ENCODE measurements at regions not wholly inside any gene's neighbourhood (a gene's known extent, or its start where the extent isn't known, plus 50 kb on each side); places are given as distances from the start of the nearest gene placed in this dataset.
A peak's percentile ranks its signal among the peaks of the same experiment; 100 is the strongest.

GRCh38 chr1:167159782-167160181 is 60.9 kb upstream of the POU2F1 start:
- H3K4me3 ChIP-seq (ENCODE audit: severe bottlenecking) = no peak overlapping the region
- no peaks in the 10 kb centered on the region for H3K27me3 ChIP-seq (ENCODE audit: insufficient read depth, poor library complexity, severe bottlenecking)
- H3K36me3 ChIP-seq (ENCODE audit: low read depth) = no peaks in the 10 kb centered on the region
- TF ChIP-seq, protein P1, sequence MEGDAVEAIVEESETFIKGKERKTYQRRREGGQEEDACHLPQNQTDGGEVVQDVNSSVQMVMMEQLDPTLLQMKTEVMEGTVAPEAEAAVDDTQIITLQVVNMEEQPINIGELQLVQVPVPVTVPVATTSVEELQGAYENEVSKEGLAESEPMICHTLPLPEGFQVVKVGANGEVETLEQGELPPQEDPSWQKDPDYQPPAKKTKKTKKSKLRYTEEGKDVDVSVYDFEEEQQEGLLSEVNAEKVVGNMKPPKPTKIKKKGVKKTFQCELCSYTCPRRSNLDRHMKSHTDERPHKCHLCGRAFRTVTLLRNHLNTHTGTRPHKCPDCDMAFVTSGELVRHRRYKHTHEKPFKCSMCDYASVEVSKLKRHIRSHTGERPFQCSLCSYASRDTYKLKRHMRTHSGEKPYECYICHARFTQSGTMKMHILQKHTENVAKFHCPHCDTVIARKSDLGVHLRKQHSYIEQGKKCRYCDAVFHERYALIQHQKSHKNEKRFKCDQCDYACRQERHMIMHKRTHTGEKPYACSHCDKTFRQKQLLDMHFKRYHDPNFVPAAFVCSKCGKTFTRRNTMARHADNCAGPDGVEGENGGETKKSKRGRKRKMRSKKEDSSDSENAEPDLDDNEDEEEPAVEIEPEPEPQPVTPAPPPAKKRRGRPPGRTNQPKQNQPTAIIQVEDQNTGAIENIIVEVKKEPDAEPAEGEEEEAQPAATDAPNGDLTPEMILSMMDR (IDR thresholded peaks at IDR 0.05; ENCODE audit: poor library complexity, severe bottlenecking) = no peak
- no peaks in the 10 kb centered on the region for H3K9me3 ChIP-seq (ENCODE audit: severe bottlenecking)
- DNase-seq (ENCODE audit: low spot score) (no peak), ATAC-seq (ENCODE audit: low read depth) (no peak)
- no peak overlapping the region for H3K27ac ChIP-seq (ENCODE audit: poor library complexity, severe bottlenecking)
- peaks cover 13% of the 10 kb centered on the region for H3K4me1 ChIP-seq (ENCODE audit: insufficient read depth, poor library complexity, severe bottlenecking)

GRCh38 chr1:167161242-167161641 is 59.4 kb upstream of the POU2F1 start:
- DNase-seq (ENCODE audit: low spot score) (no peak), ATAC-seq (ENCODE audit: low read depth) (peak; percentile 67)
- H3K9me3 ChIP-seq (ENCODE audit: severe bottlenecking) = no peaks in the 10 kb centered on the region
- no peak overlapping the region for H3K27ac ChIP-seq (ENCODE audit: poor library complexity, severe bottlenecking)
- no peaks in the 10 kb centered on the region for H3K36me3 ChIP-seq (ENCODE audit: low read depth)
- TF ChIP-seq, protein P1 (IDR thresholded peaks at IDR 0.05; ENCODE audit: poor library complexity, severe bottlenecking) = no peak
- H3K27me3 ChIP-seq (ENCODE audit: insufficient read depth, poor library complexity, severe bottlenecking) = no peaks in the 10 kb centered on the region
- H3K4me3 ChIP-seq (ENCODE audit: severe bottlenecking) = no peak overlapping the region
- H3K4me1 ChIP-seq (ENCODE audit: insufficient read depth, poor library complexity, severe bottlenecking) = peaks cover 13% of the 10 kb centered on the region

- Histone ChIP-seq H3K4me1 (ENCODE audit: insufficient read depth, poor library complexity, severe bottlenecking) (peaks cover 13% of the 10 kb centered on the region), H3K27me3 (ENCODE audit: insufficient read depth, poor library complexity, severe bottlenecking) (no peaks in the 10 kb centered on the region), H3K4me3 (ENCODE audit: severe bottlenecking) (no peak overlapping the region), H3K36me3 (ENCODE audit: low read depth) (no peaks in the 10 kb centered on the region), H3K9me3 (ENCODE audit: severe bottlenecking) (no peaks in the 10 kb centered on the region), H3K27ac (ENCODE audit: poor library complexity, severe bottlenecking) (peak overlapping the region; percentile 32)
- TF ChIP-seq, protein P1 (IDR thresholded peaks at IDR 0.05; ENCODE audit: poor library complexity, severe bottlenecking) = no peak
- no peak for ATAC-seq (ENCODE audit: low read depth)
- no peak for DNase-seq (ENCODE audit: low spot score)
These were observed 58.9 kb upstream of the POU2F1 start for GRCh38 chr1:167161762-167162161.

- H3K27ac ChIP-seq (ENCODE audit: poor library complexity, severe bottlenecking) = no peak overlapping the region
- no peak for ATAC-seq (ENCODE audit: low read depth)
These were observed 55.5 kb upstream of the POU2F1 start for GRCh38 chr1:167165219-167165618.

More at GRCh38 chr1:167165219-167165618, 55.5 kb upstream of the POU2F1 start:
- TF ChIP-seq, protein P1 (IDR thresholded peaks at IDR 0.05; ENCODE audit: poor library complexity, severe bottlenecking) = no peak
- Histone ChIP-seq H3K9me3 (ENCODE audit: severe bottlenecking) (no peaks in the 10 kb centered on the region), H3K4me3 (ENCODE audit: severe bottlenecking) (no peak overlapping the region), H3K36me3 (ENCODE audit: low read depth) (no peaks in the 10 kb centered on the region), H3K27me3 (ENCODE audit: insufficient read depth, poor library complexity, severe bottlenecking) (no peaks in the 10 kb centered on the region), H3K4me1 (ENCODE audit: insufficient read depth, poor library complexity, severe bottlenecking) (peaks cover 13% of the 10 kb centered on the region)
- DNase-seq (ENCODE audit: low spot score) = no peak

Measured in RWPE2 (cell line).